GM10248 (cell line): ENCODE measurements at regions not wholly inside any gene's neighbourhood (a gene's known extent, or its start where the extent isn't known, plus 50 kb on each side); places are given as distances from the start of the nearest gene placed in this dataset.

Experiments used
- CTCF ChIA-PET: fragments of 300-600 bp; sonication (Branson Sonifier 250); formaldehyde crosslinking; extraction: SDS; loops from one replicate; lab custom pipeline; 2021; ENCODE audit warnings: antibody characterized with exemption; lab: Yijun Ruan, JAX
- POLR2A ChIA-PET: fragments of 350-650 bp; sonication (Branson Sonifier 250); formaldehyde crosslinking; extraction: SDS; loops from one replicate; lab custom pipeline; 2020; ENCODE audit warnings: antibody characterized with exemption; lab: Yijun Ruan, JAX
- DNase-seq: peaks from one replicate; pipeline ENCODE4 v3.0.0; 2012; ENCODE audit errors: extremely low spot score
- TF ChIP-seq, protein P1 (sequence below): IDR thresholded peaks from 2 replicates; pipeline ENCODE4 v1.5.1; 2012; ENCODE audit warnings: mild to moderate bottlenecking, low read depth; ENCODE audit errors: extremely low read depth, missing control alignments, control extremely low read depth

DNA sequence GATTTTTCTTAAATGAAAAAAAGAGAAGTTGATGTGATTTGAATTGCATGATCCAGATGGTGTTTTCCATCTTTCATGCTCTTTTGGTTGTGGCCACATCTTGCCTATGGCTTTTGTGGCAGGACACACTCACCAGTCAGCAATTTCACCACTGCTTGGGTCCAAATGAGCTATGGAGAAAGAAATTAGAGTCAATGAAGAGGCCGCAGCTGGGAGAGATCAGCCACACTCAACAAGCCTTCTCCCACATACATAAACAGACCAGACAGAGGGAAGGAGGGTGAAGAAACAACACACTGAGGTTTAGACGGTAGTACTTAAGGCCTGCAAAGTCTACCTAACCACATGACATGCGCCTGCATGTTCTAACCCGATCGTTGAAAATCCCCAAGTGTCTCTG, 110.7 kb upstream of the CDIN1 start:
- TF ChIP-seq, protein P1, sequence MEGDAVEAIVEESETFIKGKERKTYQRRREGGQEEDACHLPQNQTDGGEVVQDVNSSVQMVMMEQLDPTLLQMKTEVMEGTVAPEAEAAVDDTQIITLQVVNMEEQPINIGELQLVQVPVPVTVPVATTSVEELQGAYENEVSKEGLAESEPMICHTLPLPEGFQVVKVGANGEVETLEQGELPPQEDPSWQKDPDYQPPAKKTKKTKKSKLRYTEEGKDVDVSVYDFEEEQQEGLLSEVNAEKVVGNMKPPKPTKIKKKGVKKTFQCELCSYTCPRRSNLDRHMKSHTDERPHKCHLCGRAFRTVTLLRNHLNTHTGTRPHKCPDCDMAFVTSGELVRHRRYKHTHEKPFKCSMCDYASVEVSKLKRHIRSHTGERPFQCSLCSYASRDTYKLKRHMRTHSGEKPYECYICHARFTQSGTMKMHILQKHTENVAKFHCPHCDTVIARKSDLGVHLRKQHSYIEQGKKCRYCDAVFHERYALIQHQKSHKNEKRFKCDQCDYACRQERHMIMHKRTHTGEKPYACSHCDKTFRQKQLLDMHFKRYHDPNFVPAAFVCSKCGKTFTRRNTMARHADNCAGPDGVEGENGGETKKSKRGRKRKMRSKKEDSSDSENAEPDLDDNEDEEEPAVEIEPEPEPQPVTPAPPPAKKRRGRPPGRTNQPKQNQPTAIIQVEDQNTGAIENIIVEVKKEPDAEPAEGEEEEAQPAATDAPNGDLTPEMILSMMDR, result no peak
- ChIA-PET CTCF (interaction anchor here (2.0 kb wide), 1 partner anchor 11 kb away, joined by 5 read pairs; no protein-coding TSS in a partner anchor), POLR2A (no interaction called here)
- no peak for DNase-seq

DNA sequence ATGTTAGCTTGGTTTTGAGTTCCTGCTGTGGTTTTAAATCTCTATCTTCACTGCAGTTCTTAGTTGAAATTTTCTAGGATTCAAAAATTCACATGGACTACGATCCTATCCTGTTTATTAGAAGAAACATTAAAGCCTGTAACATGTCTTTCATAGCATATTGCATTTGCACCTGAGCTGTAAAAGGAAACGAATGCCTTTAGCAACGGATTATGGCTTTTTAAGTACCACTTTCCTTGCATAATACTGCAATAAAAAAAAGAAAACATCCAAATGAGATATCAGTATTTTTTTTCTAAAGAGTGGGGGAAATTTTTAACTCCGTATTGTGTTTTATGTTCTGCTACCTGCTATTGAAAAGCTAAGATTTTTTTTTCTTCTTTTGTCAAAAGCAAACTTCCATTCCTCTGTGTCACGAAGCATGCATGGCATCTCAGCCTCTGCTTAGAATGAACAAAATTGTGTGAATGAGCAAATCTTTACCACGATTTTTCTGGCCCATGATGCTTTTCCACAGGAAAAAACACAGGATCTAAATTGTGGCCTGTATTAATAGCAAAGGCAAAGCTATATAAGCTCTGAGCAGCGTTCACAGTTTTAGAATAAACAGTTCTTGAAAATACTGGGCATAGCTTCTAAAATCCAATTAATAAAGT, 110.0 kb upstream of the CDIN1 start:
- DNase-seq, result no peak
- POLR2A ChIA-PET, result no interaction called here
- TF ChIP-seq, protein P1, result no peak
- CTCF ChIA-PET, result interaction anchor here (2.0 kb wide), 1 partner anchor 10 kb away, joined by 5 read pairs; no protein-coding TSS in a partner anchor

DNA sequence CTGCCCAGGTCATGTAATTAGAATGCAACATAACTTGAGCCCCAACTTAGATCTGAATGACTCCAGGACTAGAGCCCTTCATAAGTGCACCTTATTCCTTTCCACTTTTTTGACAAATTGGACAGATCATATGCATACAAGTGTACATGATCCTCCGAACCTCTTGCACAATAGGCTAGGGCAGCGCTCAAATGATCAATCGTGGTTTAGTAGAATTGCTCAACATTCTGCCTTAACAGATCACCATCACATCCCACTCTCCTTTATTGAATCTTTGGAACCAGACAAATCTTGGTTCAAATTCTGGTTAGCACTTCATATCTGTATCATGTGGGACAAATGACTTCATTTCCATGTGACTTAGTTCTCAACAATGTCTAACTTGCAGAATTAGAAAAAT, 106.8 kb upstream of the CDIN1 start:
- POLR2A ChIA-PET, result no interaction called here
- no peak for DNase-seq
- CTCF ChIA-PET, result no interaction called here

DNA sequence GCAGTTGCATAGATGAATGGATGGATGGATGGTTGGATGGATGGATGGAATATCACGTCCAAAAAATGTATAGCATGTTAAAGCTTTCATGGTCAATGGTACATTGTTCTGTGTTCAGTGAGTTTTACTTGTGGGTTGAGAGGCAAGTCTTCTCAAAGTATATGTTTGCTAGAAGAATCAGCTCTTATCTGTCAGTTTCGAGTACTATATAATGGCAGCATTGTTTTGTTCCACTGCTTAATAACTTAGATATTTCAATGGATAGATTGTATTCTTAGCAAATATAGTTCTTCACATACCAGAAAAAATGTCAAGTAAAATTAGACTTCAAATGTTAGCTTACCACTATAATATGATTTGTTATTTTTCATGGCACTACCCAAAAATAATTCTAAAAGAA, 100.9 kb upstream of the CDIN1 start:
- DNase-seq, result no peak
- ChIA-PET CTCF (interaction anchor here (1.3 to 2.6 kb wide), 4 partner anchors 9 to 727 kb away, joined by 3 to 8 read pairs (median 4); no protein-coding TSS in a partner anchor), POLR2A (no interaction called here)
- TF ChIP-seq, protein P1, result no peak

More for the DNA sequence above, 106.8 kb upstream of the CDIN1 start:
- TF ChIP-seq, protein P1, result no peak

DNA sequence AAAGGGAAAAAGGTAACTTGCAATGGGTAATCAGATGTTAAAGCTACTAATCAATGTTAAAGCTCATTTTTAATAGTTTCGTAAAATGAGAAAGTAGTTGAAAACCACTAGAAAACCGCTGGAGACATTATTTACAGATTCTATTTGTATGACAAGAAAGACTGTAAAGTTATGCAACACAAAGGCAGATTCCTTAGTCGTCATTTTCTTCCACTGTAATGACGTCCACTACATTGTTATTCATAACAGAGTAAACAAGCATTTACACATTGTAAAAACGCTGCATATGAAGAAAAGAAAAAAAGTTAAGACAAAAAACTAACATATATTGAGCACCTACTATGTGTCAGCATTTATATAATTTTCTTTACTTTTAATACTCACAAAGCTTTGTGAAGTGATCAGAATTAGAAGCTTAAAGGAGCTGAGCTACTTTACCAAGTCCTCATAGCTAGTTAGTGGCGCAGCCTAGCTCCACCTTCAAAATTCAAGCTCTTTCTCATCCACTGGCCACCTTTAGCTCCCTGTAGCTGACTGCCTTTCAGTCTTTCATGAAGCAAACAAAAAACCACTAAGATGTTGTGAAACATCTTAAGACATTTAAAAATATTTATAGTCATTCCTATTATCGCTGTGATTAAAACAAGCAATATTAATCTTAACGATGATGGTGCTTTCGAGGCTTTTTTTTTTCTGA, 100.1 kb upstream of the CDIN1 start:
- no peak for DNase-seq
- ChIA-PET POLR2A (no interaction called here), CTCF (interaction anchor here (1.3 to 2.6 kb wide), 4 partner anchors 8 to 728 kb away, joined by 3 to 8 read pairs (median 4); no protein-coding TSS in a partner anchor)
- TF ChIP-seq, protein P1, result no peak

DNA sequence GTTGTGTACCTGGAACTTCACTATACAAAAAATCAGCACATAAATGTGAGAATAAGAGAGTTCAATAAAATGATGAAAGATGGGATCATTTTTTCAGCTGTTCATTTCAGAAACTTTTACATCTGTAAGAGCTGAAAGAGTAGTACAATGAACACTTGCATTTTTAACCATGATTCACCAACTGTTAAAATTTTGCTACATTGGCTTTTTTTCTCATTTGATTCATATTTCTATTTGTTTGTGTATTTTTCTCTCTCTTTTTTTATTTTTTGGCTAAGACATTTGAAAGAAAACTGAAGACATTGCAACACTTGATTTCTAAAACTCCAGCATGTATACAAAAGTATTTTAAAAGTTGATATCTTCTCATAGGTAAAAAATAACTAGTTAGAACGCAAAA, 98.3 kb upstream of the CDIN1 start:
- DNase-seq, result no peak

More for the DNA sequence above, 98.3 kb upstream of the CDIN1 start:
- ChIA-PET POLR2A (no interaction called here), CTCF (no interaction called here)
- TF ChIP-seq, protein P1, result no peak
